Activated CD4-positive, alpha-beta T cell treated with anti-CD3 and anti-CD28 coated beads for 36 hours (primary cell): ENCODE measurements at regions not wholly inside any gene's neighbourhood (a gene's known extent, or its start where the extent isn't known, plus 50 kb on each side); places are given as distances from the start of the nearest gene placed in this dataset.

Source experiments
- ATAC-seq: fragments of 200-7000 bp; cut with Tn5 transposase; one replicate; pipeline ENCODE4 v1.10.0; 2021; ENCODE audit warnings: mild to moderate bottlenecking, moderate library complexity
- CTCF ChIA-PET: fragments of 350-600 bp; sonication (Branson Sonifier 250); formaldehyde crosslinking; loops from one replicate; lab custom pipeline; 2021; ENCODE audit warnings: antibody characterized with exemption; lab: Charles Lee
- POLR2A ChIA-PET: fragments of 350-600 bp; sonication (Branson Sonifier 250); formaldehyde crosslinking; loops from one replicate; lab custom pipeline; 2021; ENCODE audit warnings: antibody characterized with exemption, inconsistent platforms; lab: Charles Lee
- DNase-seq: peaks from one replicate; pipeline ENCODE4 v3.0.0-alpha.2; 2020
- H3K27ac Mint-ChIP-seq: one replicate; pipeline ENCODE4 v1.8.0; 2021; ENCODE audit warnings: mixed read lengths
- H3K27me3 Mint-ChIP-seq: one replicate; pipeline ENCODE4 v1.8.0; 2021; ENCODE audit warnings: mixed read lengths
- H3K36me3 Mint-ChIP-seq: one replicate; pipeline ENCODE4 v1.8.0; 2021; ENCODE audit warnings: low read depth, mixed read lengths
- H3K4me1 Mint-ChIP-seq: one replicate; pipeline ENCODE4 v1.8.0; 2021; ENCODE audit warnings: mixed read lengths
- H3K4me3 Mint-ChIP-seq: one replicate; pipeline ENCODE4 v1.8.0; 2021; ENCODE audit warnings: mild to moderate bottlenecking, moderate library complexity, mixed read lengths
- H3K9me3 Mint-ChIP-seq: one replicate; pipeline ENCODE4 v1.8.0; 2021; ENCODE audit warnings: low read depth, mixed read lengths
- intact Hi-C, 2 experiments: fragments of 100-400 bp; cut with DNase I in 1 of 2; cut with micrococcal nuclease in 1 of 2; formaldehyde crosslinking; loops; one replicate each; pipeline versions ENCODE4 v1.14.2 to v1.15.1; 2022 to 2024; cut with DNase I, micrococcal nuclease

DNA sequence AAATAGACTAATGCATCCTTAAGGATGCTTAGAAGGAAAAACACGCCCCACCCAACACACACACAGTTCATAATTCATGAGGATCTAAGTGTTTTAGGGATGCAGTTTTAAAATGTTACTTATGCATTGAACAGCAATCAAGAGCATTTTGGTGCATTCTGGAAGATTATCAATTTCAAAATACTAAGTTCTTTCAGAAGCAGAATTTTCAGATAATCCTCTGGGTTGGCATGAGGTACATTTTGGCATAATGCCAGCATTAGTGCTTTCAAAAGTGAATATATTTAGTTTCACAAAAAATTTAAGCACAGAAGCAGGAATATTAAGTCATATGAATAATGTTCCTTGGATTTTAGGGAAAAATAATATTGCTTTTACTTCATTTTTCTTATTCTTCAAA is 937.1 kb downstream of the REEP3 start:
- intact Hi-C loops, result no loop called here
- no peaks in the 10 kb centered on the region for H3K36me3 Mint-ChIP-seq
- DNase-seq, result no peak
- ChIA-PET POLR2A (no interaction called here), CTCF (no interaction called here)
- no peak overlapping the region for H3K27ac Mint-ChIP-seq
- H3K4me3 Mint-ChIP-seq, result no peak overlapping the region
- H3K27me3 Mint-ChIP-seq, result no peaks in the 10 kb centered on the region
- H3K4me1 Mint-ChIP-seq, result no peaks in the 10 kb centered on the region
- ATAC-seq, result no peak
- peaks cover under 1% of the 10 kb centered on the region for H3K9me3 Mint-ChIP-seq

DNA sequence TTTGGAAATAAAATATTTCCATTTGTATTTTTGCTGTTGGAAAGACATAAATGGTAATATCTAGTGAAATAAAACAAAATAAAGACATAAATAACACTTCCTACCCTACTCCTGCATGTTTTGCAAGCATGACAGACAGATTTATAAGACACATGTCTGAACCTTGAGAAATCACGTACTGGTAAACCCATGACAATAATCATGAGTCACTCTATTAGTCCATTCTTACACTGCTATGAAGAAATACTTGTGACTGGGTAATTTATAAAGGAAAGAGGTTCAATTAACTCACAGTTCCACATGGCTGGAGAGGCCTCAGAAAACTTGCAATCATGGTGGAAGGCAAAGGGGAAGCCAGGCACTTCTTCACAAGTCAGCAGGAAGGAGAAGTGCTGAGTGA is 942.2 kb downstream of the REEP3 start:
- Mint-ChIP-seq H3K4me3 (no peak overlapping the region), H3K27ac (no peak overlapping the region), H3K36me3 (no peaks in the 10 kb centered on the region), H3K9me3 (peaks cover 17% of the 10 kb centered on the region), H3K27me3 (no peaks in the 10 kb centered on the region), H3K4me1 (no peaks in the 10 kb centered on the region)
- POLR2A ChIA-PET, result no interaction called here
- CTCF ChIA-PET, result no interaction called here
- ATAC-seq (no peak), DNase-seq (no peak)
- intact Hi-C loops, result no loop called here

DNA sequence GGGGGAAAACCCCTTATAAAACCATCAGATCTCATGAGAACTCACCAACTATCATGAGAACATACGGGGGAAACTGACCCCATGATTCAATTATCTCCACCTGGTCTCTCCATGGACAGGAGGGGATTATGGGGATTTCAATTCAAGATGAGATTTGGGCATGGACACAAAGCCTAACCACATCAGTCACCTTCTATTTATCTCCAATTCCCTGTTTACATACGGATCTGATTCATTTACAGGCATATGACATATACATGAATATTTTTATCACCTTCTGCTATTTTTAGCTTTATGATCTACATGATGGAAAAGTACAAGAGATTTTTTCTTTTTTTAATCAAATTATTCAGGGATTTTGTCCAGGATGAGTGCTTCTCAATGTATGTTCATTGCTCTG is 944.5 kb downstream of the REEP3 start:
- DNase-seq (no peak), ATAC-seq (no peak)
- Mint-ChIP-seq H3K9me3 (peaks cover 18% of the 10 kb centered on the region), H3K4me1 (no peaks in the 10 kb centered on the region), H3K27me3 (no peaks in the 10 kb centered on the region), H3K36me3 (no peaks in the 10 kb centered on the region), H3K4me3 (no peak overlapping the region), H3K27ac (no peak overlapping the region)
- ChIA-PET CTCF (no interaction called here), POLR2A (no interaction called here)
- intact Hi-C loops, result no loop called here

DNA sequence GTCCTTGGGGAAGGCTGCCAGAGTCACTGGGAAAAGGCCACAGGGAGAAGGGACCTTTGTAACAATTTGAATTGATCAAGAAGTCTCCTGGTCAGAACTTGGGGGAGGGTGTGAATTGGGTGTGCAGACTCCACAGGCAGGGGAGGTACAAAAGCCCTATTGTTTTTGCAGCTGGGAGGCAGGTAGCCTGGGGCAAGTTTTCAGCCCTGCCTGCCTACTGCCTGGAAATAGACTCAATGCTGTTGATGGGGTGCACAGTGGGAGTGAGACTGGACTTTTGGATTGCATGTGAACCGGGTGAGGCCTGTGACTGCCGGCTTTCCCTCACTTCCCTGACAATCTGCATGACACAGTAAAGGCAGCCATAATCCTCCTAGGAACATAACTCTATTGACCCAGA is 947.0 kb downstream of the REEP3 start:
- DNase-seq (no peak), ATAC-seq (no peak)
- ChIA-PET POLR2A (no interaction called here), CTCF (interaction anchor here (1.2 kb wide), 1 partner anchor 33 kb away, joined by 3 read pairs; no protein-coding TSS in a partner anchor)
- Mint-ChIP-seq H3K4me1 (no peaks in the 10 kb centered on the region), H3K36me3 (no peaks in the 10 kb centered on the region), H3K4me3 (no peak overlapping the region), H3K27ac (no peak overlapping the region), H3K9me3 (peaks cover 18% of the 10 kb centered on the region), H3K27me3 (no peaks in the 10 kb centered on the region)
- intact Hi-C loops, result no loop called here

DNA sequence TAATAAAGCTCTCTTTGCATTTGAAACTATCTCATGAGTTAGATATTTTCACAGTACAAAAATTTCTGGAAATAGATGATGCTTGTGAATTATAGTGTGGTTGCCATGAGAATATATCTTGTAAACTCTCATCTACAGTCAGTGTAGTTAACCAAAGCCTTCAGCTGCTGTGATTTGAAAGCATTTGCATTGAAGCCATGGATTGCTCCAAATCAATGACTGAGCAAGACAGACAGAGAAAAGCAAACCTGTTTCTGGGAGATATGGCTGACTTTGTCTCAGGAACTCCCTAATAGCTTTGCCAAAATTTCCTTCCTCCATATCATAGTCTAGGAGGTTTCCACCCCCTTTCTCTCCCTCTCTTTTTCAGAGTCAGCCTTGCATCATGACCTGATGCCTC is 955.3 kb downstream of the REEP3 start:
- no peak for DNase-seq
- Mint-ChIP-seq H3K27me3 (no peaks in the 10 kb centered on the region), H3K9me3 (no peaks in the 10 kb centered on the region), H3K4me1 (no peaks in the 10 kb centered on the region), H3K4me3 (no peak overlapping the region), H3K36me3 (no peaks in the 10 kb centered on the region), H3K27ac (no peak overlapping the region)
- CTCF ChIA-PET, result no interaction called here
- POLR2A ChIA-PET, result no interaction called here
- no peak for ATAC-seq
- intact Hi-C loops, result no loop called here

DNA sequence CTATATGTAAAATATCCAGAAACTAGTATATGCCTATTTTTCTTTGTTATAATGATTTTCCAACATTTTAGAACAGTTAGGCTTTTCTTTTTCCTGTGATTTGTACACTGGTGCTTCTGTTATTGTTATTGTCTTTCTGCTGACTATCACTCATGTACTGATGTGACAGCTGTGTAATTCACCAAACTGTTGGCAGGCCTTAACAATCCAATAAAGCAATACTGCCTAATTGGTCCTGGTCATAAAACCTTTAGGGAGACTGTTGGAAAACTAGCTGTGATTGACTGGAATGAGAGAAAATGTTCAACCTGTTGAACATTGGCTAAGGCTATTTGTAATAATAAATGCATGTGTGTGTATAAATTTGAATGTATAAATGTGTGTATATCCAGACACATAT is 956.6 kb downstream of the REEP3 start:
- no peaks in the 10 kb centered on the region for H3K36me3 Mint-ChIP-seq
- ChIA-PET POLR2A (no interaction called here), CTCF (no interaction called here)
- no peaks in the 10 kb centered on the region for H3K4me1 Mint-ChIP-seq
- no peak for ATAC-seq
- intact Hi-C loops, result no loop called here
- no peaks in the 10 kb centered on the region for H3K27me3 Mint-ChIP-seq
- H3K9me3 Mint-ChIP-seq, result no peaks in the 10 kb centered on the region
- H3K27ac Mint-ChIP-seq, result no peak overlapping the region
- H3K4me3 Mint-ChIP-seq, result no peak overlapping the region
- DNase-seq, result no peak

DNA sequence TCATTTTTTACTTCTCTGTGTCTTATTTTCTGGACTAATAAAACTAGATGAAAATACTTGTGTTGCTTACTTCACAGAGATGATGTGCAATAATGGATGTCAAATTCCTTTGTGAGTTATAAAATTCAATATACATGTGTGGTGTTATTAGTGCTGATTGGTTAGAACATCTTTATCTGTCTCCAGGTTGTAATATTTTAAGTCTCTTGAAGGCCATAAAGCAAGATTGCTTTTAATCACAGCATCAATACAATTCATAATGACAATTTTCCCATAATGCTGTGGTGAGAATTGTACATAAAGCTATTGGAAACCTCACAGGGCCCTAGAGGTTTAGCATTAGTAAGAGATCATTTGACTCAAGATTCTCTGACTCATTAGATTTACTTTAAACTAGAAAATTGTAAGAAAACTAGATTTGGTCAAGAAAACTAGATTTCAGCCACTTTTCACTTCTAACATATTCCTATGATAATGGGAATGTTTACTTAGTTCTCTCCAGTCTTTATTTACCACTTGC is 963.7 kb downstream of the REEP3 start:
- no peak overlapping the region for H3K27ac Mint-ChIP-seq
- intact Hi-C loops, result no loop called here

DNA sequence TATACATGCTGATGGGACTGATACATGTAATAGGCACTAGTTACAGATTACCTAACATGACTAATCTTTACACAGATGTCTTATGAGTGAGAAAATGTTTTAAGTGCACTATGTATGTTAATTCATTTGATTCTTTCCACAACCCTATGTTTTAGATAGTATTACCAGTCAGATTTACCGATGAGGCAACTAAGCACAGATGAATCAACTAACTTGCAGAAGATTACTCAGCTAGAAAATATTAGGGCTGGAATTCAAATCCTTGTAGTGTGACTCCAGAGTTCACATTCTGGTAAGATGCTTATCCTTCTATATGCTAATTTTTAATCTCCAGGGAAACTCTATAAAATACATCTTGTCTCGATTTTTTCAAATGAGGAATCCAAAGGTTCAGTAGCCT is 964.9 kb downstream of the REEP3 start:
- intact Hi-C loops, result no loop called here
- H3K4me3 Mint-ChIP-seq, result no peak overlapping the region
- H3K4me1 Mint-ChIP-seq, result no peaks in the 10 kb centered on the region
- H3K27me3 Mint-ChIP-seq, result no peaks in the 10 kb centered on the region
- no peaks in the 10 kb centered on the region for H3K36me3 Mint-ChIP-seq
- ChIA-PET CTCF (no interaction called here), POLR2A (no interaction called here)
- ATAC-seq (no peak), DNase-seq (no peak)
- no peaks in the 10 kb centered on the region for H3K9me3 Mint-ChIP-seq
- no peak overlapping the region for H3K27ac Mint-ChIP-seq

More for the DNA sequence above, 963.7 kb downstream of the REEP3 start:
- H3K9me3 Mint-ChIP-seq, result no peaks in the 10 kb centered on the region
- DNase-seq (no peak), ATAC-seq (no peak)
- ChIA-PET CTCF (no interaction called here), POLR2A (no interaction called here)
- no peaks in the 10 kb centered on the region for H3K36me3 Mint-ChIP-seq
- no peaks in the 10 kb centered on the region for H3K4me1 Mint-ChIP-seq
- no peak overlapping the region for H3K4me3 Mint-ChIP-seq
- no peaks in the 10 kb centered on the region for H3K27me3 Mint-ChIP-seq

DNA sequence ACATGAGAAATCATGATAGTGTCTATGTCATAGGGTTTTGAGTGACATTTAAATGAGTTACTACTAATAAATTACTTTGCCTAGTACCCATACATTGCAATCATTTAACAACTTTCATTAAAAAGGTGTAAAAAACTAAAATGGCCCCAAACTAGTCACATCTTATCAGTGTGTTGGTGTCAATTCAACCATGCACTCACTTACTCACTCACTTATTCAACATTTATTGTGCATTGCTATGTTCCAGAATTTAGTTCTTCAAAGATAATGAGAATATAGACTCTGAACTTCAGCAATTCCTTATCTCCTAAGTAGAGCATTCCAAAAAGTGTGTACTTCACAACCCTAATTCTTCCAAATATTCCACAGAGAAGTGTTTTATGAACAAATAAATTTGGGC is 965.7 kb downstream of the REEP3 start:
- Mint-ChIP-seq H3K9me3 (no peaks in the 10 kb centered on the region), H3K27me3 (no peaks in the 10 kb centered on the region), H3K27ac (no peak overlapping the region), H3K36me3 (no peaks in the 10 kb centered on the region), H3K4me1 (no peaks in the 10 kb centered on the region), H3K4me3 (no peak overlapping the region)
- ATAC-seq (no peak), DNase-seq (no peak)
- ChIA-PET POLR2A (no interaction called here), CTCF (no interaction called here)
- intact Hi-C loops, result no loop called here

DNA sequence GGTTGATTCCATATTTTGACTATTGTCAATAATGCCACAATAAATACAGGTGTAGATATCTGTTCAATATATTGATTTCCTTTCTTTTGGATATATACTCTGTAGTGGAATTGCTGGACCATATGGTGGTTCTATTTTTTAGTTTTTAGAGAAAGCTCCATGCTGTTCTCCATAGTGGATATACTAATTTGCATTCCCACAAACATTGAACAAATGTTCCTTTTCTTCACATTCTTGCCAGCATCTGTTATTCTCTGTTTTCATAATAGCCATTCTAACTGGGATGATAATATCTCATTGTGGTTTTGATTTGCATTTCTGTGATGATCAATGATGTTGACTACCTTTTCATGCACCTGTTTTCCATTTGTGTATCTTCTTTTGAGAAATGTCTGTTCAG is 973.7 kb downstream of the REEP3 start:
- intact Hi-C loops, result no loop called here
- CTCF ChIA-PET, result no interaction called here
- Mint-ChIP-seq H3K4me1 (no peaks in the 10 kb centered on the region), H3K9me3 (peaks cover 2% of the 10 kb centered on the region), H3K27me3 (no peaks in the 10 kb centered on the region), H3K36me3 (no peaks in the 10 kb centered on the region), H3K27ac (no peak overlapping the region), H3K4me3 (no peak overlapping the region)
- ATAC-seq, result no peak
- DNase-seq, result no peak
- POLR2A ChIA-PET, result no interaction called here

DNA sequence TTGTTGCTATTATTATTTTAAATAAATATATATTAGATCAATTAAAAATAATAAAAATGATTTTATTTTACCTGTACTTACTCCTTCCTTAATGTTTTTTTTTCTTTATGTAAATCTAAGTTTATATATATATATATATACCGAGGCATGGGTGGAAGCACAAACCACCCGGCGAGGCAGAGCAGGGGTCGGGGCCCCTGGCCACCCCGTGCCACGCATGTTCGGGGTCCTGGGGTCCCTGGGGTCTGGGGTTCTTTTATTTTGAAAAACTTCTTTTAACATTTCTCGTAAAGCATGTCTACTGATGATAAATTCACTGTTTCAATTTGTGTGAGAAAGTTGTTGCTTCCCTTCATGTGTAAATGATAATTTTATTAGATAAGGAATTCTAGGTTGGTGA is 976.1 kb downstream of the REEP3 start:
- POLR2A ChIA-PET, result no interaction called here
- Mint-ChIP-seq H3K36me3 (no peaks in the 10 kb centered on the region), H3K4me3 (no peak overlapping the region), H3K27me3 (no peaks in the 10 kb centered on the region), H3K9me3 (peaks cover 2% of the 10 kb centered on the region), H3K4me1 (no peaks in the 10 kb centered on the region), H3K27ac (no peak overlapping the region)
- intact Hi-C loops, result no loop called here
- CTCF ChIA-PET, result no interaction called here
- ATAC-seq (no peak), DNase-seq (no peak)

DNA sequence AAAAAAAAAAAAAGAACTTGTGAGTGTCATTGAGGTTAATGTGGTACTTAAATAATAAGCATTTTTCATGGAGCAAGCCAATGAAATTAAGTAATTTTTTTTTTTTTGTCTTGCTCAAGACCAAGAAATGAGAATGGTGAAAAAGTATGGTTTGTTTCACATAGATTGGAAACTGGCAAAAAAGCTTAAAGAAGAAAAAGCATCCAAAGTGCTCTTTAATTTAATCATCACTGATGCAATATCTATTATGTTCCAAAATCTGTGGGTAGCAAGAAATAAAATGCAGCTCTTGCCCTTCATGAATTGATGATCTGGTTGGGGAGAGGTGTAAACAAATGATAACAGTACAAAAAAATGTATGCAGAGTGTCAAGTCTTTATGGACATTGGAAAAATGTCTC is 980.6 kb downstream of the REEP3 start:
- DNase-seq, result no peak
- Mint-ChIP-seq H3K4me1 (no peaks in the 10 kb centered on the region), H3K27ac (no peak overlapping the region), H3K27me3 (no peaks in the 10 kb centered on the region), H3K9me3 (no peaks in the 10 kb centered on the region), H3K4me3 (no peak overlapping the region), H3K36me3 (no peaks in the 10 kb centered on the region)
- intact Hi-C loops, result no loop called here
- no peak for ATAC-seq
- POLR2A ChIA-PET, result no interaction called here
- CTCF ChIA-PET, result interaction anchor here (1.5 kb wide), 1 partner anchor 33 kb away, joined by 3 read pairs; no protein-coding TSS in a partner anchor

DNA sequence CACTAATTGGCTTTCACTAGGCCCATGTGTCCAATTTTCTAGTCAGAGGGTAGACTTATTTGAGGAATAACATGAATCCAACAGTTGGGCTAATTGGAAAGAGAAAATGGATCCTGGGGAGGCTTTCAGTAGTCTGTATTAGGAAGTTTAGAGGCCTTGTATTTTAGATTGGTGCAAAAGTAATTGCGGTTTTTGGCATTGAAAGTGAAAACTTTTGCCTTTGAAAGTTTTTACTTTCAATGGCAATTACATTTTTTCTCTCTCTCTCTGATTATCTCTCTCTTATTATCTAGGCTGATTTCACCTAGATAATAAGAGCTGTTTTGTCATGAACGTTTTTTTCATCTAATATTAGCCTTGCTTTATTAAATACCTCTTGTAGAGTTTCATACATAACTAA is 981.7 kb downstream of the REEP3 start:
- ChIA-PET POLR2A (no interaction called here), CTCF (interaction anchor here (0.6 kb wide), 1 partner anchor 33 kb away, joined by 3 read pairs; no protein-coding TSS in a partner anchor)

More for the DNA sequence above, 981.7 kb downstream of the REEP3 start:
- intact Hi-C loops, result no loop called here
- Mint-ChIP-seq H3K36me3 (no peaks in the 10 kb centered on the region), H3K4me1 (no peaks in the 10 kb centered on the region), H3K4me3 (no peak overlapping the region), H3K9me3 (no peaks in the 10 kb centered on the region), H3K27me3 (no peaks in the 10 kb centered on the region), H3K27ac (no peak overlapping the region)
- DNase-seq, result no peak
- no peak for ATAC-seq
